ENCODE measurements at regions not wholly inside any gene's neighbourhood (a gene's known extent, or its start where the extent isn't known, plus 50 kb on each side); places are given as distances from the start of the nearest gene placed in this dataset.

DNA sequence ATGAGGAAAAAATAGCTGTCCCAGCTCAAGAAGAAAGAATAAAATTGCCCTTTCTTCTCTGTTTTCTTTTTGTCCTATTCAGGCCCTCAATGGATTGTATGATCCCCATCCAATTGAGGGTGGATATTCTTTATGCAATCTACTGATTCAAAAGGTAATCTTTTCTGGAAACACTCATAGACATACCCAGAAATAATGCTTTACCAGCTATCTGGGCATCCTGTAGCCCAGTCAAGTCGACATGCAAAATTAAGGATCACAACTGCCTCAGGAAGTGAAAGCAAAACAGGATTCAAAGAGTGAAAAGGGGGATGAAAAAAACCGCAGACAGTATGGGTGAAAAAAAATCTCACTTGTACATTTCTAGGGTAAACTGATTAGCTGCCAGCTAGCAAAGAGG is 410.1 kb downstream of the TBC1D32 start:
- DNase-seq, result no peak

DNA sequence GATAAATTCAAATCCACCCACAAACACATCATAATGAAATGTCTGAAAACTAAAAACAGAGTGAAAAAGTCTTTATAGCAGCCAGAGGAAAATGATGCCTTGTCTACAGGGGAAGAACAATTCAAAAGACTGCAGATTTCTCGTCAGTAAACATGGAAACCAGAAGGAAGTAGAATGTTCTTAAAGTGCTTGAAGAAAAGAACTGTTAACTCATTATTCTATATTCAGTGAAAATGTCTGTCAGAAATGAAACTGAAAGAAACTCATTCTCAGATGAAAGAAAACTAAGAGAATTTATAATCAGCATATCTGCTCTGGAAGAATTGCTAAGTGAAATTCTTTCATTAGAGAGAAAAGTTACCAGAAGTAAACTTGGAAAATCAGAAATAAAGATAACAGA is 416.1 kb downstream of the TBC1D32 start:
- no peak for DNase-seq

DNA sequence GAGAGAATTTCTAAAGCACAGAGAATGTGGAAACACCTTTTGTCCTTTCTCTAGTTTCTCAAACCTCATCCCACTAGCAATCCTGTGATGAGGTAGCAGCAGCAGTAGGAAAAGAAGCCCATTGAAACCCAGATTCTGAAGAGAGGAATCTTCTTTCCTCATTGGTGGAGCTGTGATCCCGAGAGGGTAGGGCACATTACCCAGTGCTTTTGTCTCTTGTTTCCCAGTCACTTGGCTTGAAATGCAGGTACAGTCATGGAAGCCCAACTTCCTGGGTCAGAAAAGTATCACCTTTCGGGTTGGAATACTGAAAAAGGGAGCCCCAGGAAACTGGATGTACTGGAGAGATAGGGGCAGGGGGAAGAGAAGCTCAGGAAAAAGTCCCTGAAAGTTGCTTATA is 417.4 kb downstream of the TBC1D32 start:
- no peak for DNase-seq

- DNase-seq, result no peak
Observed at GRCh38 chr6:120913486-120913885, 420.8 kb downstream of the TBC1D32 start.

GRCh38 chr6:120908767-120909166 is 425.5 kb downstream of the TBC1D32 start:
- no peak for DNase-seq

GRCh38 chr6:120903836-120904235 is 430.4 kb downstream of the TBC1D32 start:
- no peak for DNase-seq

DNA sequence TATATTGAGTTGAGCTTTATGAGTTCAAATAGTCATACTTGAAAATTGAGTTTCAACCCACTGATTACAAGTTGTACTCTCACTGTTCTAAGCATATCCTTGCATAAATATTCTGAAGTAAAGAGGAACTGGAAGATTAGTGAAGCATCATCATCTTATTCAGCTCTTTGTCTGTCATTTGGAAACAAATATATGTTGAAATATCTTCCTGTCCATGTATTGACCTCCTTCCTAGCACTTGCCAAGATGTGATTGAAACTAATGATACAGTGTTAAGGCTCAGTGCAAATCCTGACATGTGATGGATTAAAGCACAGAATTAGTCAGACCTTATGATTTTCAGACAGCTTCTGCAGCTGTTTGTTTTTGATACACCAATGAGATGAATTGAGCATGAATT is 434.3 kb downstream of the TBC1D32 start:
- DNase-seq, result no peak

DNA sequence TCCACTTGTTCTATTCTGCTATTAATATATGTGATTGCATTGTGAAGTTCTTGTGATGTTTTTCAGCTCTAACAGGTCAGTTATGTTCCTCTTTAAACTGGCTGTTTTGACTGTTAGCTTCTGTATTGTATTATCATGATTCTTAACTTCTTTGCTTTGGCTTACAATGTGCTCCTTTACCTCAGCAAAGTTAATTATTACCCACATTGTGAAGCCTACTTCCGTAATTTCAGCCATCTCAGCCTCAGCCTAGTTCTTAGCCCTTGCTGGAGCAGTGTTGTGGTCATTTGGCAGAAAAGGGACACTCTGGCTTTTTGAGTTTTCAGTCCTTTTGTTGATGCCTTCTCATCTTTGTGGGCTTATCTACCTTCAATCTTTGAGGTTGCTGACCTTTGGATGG is 440.2 kb downstream of the TBC1D32 start:
- DNase-seq, result no peak

GRCh38 chr6:120876931-120877330 is 457.3 kb downstream of the TBC1D32 start:
- no peak for DNase-seq

- DNase-seq, result no peak
Observed at GRCh38 chr6:120876424-120876823, 457.9 kb downstream of the TBC1D32 start.

DNA sequence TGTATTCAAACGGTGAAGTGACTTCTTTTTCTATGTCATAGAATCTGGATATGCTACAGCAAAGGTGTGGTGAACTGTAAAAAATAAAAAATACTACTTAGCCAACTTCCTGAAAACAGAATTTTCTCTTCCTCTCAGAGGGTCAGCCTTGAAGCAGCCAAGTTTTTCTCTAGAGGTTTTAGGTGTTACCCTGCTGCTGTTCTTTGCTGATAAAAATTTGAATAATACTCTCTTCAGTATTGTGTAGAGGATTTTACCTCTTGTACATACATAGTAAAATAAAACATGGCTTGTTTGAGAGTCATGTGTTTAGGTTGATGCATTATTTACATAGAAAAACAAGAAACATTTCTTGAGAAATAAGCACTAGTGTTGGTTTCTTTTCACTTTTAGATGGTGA is 458.4 kb downstream of the TBC1D32 start:
- no peak for DNase-seq

DNA sequence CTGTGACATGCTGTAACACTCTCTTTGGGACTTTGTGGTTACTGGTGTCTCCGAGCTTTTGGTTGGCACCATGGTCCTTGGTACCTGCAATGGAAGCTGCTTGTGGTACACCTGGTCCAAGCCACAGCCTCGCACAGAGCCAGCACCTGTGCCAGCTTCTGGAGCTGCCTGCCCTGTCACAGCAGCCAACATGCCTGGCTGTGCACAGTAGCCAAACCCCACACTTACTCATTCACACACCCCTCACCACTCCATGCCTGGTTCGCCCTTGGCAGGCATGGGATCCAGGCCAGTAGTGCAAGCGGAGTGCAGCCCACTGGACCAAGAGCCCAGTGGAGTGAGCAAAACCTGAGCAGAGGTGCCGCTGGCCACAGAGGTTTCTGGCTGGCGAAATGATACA is 459.9 kb downstream of the TBC1D32 start:
- no peak for DNase-seq

- DNase-seq, result no peak
Observed at GRCh38 chr6:120873125-120873865, 461.0 kb downstream of the TBC1D32 start.

DNA sequence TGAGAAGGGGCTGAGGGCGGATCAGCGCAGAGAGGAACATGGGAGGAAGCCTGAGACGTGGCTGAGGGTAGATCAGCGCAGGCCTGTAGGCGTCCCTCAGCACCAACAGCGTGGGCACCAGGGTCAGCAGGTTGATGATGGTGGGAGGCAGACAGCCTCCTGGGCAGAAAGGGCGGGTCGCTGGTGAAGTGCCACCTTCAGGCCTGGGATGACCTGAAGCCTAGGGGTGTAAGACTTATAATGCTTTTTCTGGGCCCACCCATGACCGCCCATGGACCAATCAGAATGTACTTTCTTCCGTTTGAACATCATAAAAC is 462.1 kb downstream of the TBC1D32 start:
- no peak for DNase-seq

DNA sequence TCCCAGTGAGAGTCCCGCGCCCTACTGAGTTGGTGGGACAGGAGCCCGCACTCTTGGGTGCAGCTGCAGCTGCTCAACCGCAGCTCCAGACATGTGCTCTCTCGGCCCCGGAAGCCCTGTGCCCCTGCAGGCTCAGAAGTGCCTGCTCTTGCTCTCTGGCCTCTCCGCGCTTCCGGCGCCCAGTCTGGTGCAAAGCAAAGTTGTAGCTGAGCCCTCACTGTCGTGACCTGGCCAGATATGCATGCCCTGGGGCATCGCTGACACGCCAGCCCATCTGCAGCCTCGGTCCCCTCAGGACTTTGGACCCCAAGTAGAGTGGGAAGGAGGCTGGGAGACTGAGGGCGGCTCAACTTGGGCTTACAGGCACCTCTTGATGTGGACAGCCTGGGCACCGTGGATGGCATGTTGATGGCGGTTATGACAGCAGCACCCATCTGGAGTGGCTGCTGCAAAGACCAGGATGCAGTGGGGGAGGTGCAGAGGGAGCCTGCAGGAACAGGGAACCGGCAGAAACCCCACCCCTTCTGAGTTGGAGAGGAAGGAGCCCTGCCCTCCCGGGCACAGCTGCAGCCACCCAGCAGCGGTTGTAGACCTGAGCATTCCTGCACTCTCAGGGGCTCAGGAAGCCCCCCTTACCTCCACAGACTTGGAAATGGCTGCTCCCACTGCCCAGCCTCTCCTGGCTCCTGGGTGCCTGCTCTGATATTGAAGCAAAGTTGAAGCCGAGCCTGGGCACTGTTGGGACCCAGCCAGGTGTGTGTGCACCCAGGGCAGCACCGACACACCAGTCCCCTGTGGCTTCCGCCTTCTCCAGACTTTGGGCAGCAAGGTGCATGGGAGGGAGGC is 462.6 kb downstream of the TBC1D32 start:
- DNase-seq, result no peak

DNA sequence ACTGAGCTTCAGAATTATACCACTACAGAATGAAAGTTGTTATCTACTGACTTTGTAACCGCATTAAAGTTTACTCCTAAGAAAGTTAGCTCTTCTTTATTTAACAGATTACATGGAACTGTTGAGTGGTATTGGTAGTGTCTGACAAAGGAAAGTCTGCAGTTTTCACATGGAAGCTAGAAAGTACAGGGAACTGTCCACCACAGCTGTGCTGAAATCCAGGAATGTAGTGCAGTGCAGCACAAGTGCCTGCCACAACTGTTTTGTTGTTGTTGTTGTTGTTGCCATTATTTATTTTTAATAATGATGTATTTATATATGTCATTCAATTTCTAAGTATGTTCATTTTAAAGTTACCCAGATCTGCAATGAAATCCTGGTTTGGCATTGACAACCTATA is 464.9 kb downstream of the TBC1D32 start:
- no peak for DNase-seq

DNA sequence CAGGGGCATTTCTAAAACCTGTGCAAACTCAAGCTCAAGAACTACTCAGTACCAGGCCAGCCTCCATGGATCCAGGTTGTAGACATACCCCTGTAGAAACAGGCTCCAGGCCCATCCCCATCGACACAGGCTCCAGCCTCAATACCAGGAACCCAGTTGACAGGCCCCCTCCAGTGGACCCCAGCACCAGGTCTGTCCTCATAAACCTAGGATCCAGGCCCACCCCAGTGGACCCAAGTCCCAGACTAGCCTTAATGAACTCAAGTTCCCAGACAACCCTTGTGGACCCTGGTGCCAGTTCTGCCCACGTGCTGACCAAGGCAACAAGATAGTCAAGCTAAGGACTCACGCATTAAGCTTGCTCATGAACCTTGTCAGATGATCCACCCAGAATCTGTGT is 476.9 kb downstream of the TBC1D32 start:
- no peak for DNase-seq

- no peak for DNase-seq
Observed at GRCh38 chr6:120854583-120854982, 479.7 kb downstream of the TBC1D32 start.

GRCh38 chr6:120853489-120853888 is 480.8 kb downstream of the TBC1D32 start:
- DNase-seq, result no peak

DNA sequence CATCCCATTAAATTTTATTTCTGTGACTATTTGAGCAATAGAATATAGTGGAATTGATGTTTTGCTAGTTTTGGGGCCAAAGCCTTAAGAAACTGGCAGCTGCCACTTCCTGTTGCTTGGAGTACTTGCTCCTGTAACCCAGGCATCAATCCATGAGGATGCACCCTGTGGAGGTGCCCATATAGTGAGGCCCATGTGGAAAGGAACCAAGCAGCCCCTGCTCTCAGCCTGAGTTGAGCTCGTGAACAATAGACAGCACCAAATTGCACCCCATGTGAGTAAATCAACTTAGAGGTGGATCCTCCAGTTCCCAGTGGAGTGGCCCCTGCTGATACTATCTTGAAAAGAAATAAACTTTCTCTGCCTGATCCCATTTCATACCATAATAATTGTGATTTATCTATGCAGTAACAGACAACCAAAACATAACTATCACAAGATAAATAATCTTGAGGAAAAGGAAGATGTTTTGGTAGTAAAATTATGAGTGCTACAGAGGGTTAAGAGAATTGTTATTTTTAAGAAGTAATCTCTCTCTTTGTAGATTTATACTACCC is 481.9 kb downstream of the TBC1D32 start:
- DNase-seq, result no peak

- peak in 1 of 2 donors; percentile 18 for DNase-seq
Observed at GRCh38 chr6:120826253-120826652, 508.0 kb downstream of the TBC1D32 start.

DNA sequence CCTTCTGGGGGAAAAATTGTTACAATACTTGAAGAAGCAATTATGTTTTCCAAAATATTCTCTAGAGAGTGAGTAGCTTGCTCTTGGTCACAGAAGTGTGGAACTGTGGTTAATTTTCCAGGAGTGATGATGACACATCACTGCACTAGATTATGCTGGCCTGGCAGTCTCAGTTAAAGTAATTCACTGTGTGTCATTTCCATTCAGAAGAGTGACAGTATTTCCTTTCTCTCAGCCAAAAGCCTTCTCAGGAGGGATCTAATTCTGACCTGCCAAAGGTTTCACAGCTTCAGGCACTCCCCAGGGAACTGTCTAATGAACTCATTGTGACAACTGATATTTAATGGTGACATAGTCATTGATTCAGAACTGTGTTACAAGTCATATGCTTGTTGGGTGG is 517.5 kb downstream of the TBC1D32 start:
- no peak for DNase-seq

DNA sequence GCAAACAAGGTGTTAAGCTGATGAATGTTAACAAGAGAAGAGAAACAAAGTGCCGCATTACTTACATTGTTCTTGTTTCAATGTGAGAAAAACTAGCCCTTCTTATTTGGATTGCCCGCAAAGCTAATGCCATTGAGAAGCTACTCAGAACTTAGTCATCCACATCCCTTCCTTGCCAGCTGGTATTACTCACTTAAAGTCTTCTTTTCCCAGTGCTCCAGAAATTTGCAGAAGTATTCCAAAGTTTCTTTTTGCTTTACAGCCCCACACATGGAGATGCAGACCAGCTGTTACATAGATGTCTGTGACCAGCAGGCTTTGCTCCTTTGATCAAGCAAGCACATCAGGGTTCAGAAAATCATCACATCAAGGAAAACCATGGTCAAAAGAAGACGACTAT is 529.0 kb downstream of the TBC1D32 start:
- no peak for DNase-seq

DNA sequence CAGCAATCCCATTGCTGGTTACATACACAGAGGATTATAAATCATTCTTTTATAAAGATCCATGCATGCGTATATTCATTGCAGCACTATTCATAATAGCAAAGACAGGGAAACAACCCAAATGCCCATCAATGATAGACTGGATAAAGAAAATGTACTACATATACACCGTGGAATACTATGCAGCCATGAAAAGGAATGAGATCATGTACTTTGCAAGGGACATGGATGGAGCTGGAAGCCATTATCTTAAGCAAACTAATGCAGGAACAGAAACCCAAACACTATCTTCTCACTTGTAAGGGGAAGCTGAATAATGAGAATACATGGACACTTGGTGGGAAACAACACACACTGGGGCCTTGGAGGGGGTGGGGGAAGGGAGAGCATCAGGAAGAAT is 529.7 kb downstream of the TBC1D32 start:
- no peak for DNase-seq
